ENCODE measurements at regions not wholly inside any gene's neighbourhood (a gene's known extent, or its start where the extent isn't known, plus 50 kb on each side); places are given as distances from the start of the nearest gene placed in this dataset.

DNA sequence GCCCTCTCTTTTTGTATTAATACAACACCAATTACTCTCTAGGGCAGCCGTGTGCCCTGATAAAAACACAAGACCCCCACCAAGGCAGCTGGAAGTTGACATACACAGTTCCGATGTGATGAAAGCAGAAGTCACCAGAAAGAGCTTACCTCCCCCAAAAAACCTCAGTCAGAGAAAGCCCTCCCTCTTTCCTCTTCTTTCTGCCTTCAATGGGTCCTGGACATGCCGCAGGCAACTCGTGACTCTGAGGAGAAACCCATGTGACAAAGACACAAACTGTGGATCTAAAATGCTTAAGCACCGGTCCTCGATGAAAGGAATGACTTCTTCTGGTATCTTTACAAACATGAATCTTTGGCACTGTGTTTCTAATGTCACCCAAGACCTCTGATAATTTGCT lies 117.7 kb upstream of the CCDC28A start (continued):
- no peak for TF ChIP-seq NKRF (conservative IDR thresholded peaks at IDR 0.05)
- TF ChIP-seq POLR2A (IDR thresholded peaks at IDR 0.05; ENCODE audit: low read depth, low read length): no peak
- no peak for TF ChIP-seq TARDBP (IDR thresholded peaks at IDR 0.05; ENCODE audit: borderline replicate concordance)
- TF ChIP-seq, protein P1, sequence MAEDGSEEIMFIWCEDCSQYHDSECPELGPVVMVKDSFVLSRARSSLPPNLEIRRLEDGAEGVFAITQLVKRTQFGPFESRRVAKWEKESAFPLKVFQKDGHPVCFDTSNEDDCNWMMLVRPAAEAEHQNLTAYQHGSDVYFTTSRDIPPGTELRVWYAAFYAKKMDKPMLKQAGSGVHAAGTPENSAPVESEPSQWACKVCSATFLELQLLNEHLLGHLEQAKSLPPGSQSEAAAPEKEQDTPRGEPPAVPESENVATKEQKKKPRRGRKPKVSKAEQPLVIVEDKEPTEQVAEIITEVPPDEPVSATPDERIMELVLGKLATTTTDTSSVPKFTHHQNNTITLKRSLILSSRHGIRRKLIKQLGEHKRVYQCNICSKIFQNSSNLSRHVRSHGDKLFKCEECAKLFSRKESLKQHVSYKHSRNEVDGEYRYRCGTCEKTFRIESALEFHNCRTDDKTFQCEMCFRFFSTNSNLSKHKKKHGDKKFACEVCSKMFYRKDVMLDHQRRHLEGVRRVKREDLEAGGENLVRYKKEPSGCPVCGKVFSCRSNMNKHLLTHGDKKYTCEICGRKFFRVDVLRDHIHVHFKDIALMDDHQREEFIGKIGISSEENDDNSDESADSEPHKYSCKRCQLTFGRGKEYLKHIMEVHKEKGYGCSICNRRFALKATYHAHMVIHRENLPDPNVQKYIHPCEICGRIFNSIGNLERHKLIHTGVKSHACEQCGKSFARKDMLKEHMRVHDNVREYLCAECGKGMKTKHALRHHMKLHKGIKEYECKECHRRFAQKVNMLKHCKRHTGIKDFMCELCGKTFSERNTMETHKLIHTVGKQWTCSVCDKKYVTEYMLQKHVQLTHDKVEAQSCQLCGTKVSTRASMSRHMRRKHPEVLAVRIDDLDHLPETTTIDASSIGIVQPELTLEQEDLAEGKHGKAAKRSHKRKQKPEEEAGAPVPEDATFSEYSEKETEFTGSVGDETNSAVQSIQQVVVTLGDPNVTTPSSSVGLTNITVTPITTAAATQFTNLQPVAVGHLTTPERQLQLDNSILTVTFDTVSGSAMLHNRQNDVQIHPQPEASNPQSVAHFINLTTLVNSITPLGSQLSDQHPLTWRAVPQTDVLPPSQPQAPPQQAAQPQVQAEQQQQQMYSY (CRISPR knock-in tag; IDR thresholded peaks at IDR 0.05): no peak
- no peak for TF ChIP-seq SREBF1 (IDR thresholded peaks at IDR 0.05; ENCODE audit: low read length)
- TF ChIP-seq CBX5 (IDR thresholded peaks at IDR 0.05; ENCODE audit: low read depth): no peak
- no peak for TF ChIP-seq ZBTB40 (IDR thresholded peaks at IDR 0.05; ENCODE audit: borderline replicate concordance)
- no peak for TF ChIP-seq SRF (IDR thresholded peaks at IDR 0.05; ENCODE audit: low read depth in 2 of 2, low read length in 2 of 2)

Measured in GM12878 (cell line).